Esophagus muscularis mucosa (tissue), 4 donors: ENCODE measurements at regions not wholly inside any gene's neighbourhood (a gene's known extent, or its start where the extent isn't known, plus 50 kb on each side); places are given as distances from the start of the nearest gene placed in this dataset.
"Not testable (repeated sequence)": the region's sequence is repeated elsewhere in the genome, so short reads cannot be mapped to it uniquely, and the experiment has no call there.

Source experiments
- DNase-seq: peaks from one replicate; pipeline ENCODE4 v3.0.0-alpha.2; 2017; ENCODE audit errors: extremely low spot score
- H3K27ac ChIP-seq, 4 donors: fragments of 200-600 bp; sonication (generic); replicated peaks in 1 of 4; 1 replicate in 3 of 4; 2 replicates in 1 of 4; pipeline ENCODE4 v1.5.1; 2016 to 2019; ENCODE audit warnings: mild to moderate bottlenecking in 1 of 4
- H3K27me3 ChIP-seq, 4 donors: fragments of 200-600 bp; sonication (generic); one replicate each; pipeline versions ENCODE4 v1.5.1 to v1.6.0; 2016 to 2019
- H3K36me3 ChIP-seq, 4 donors: fragments of 200-600 bp; sonication (generic); one replicate each; pipeline ENCODE4 v1.5.1; 2016 to 2019
- H3K4me1 ChIP-seq, 4 donors: fragments of 200-600 bp; sonication (generic); one replicate each; pipeline ENCODE4 v1.5.1; 2016 to 2019
- H3K4me3 ChIP-seq, 4 donors: fragments of 200-600 bp; sonication (generic); 1 replicate in 2 of 4; 2 replicates in 2 of 4; pipeline ENCODE4 v1.5.1; 2016 to 2019; ENCODE audit warnings: mild to moderate bottlenecking in 4 of 4, moderate library complexity in 1 of 4
- H3K9me3 ChIP-seq, 4 donors: fragments of 200-600 bp; sonication (generic); 1 replicate in 3 of 4; 2 replicates in 1 of 4; pipeline ENCODE4 v1.5.1; 2016 to 2019
- CTCF ChIP-seq, 3 experiments: fragments of 200-600 bp in 2 of 3; fragments of 450-650 bp in 1 of 3; sonication (generic) in 2 of 3; IDR thresholded peaks; one replicate each; pipeline ENCODE4 v1.5.1; 2017 to 2019; ENCODE audit warnings: antibody characterized with exemption in 3 of 3, mild to moderate bottlenecking in 2 of 3, moderate library complexity in 1 of 3
- EP300 ChIP-seq: sonication (generic); formaldehyde crosslinking; IDR thresholded peaks from one replicate; pipeline ENCODE4 v1.6.1; 2017; ENCODE audit warnings: antibody characterized with exemption
- POLR2A ChIP-seq: fragments of 450-650 bp; IDR thresholded peaks from one replicate; pipeline ENCODE4 v1.6.1; 2017; ENCODE audit warnings: antibody characterized with exemption, moderate library complexity, mild to moderate bottlenecking, low read depth
- POLR2AphosphoS5 ChIP-seq, 2 donors: sonication (generic); formaldehyde crosslinking; IDR thresholded peaks; one replicate each; pipeline ENCODE4 v1.6.1; 2017; ENCODE audit warnings: antibody characterized with exemption in 2 of 2
- WGBS: methylation state at CpG from one replicate; pipeline ENCODE4 v1.1.5; 2018; 5-methylcytosine and 5-hydroxymethylcytosine counted together
- intact Hi-C: fragments of 100-400 bp; cut with DNase I; formaldehyde crosslinking; loops from one replicate; pipeline ENCODE4 v1.15.1; 2023

GRCh38 chr9:106039151-106039935 is 345.0 kb downstream of the TMEM38B start:
- intact Hi-C loops, result no loop called here
- 89% methylated on average over 5 of the region's 5 CpGs for WGBS
- no peak overlapping the region for H3K4me3 ChIP-seq
- no peaks in the 10 kb centered on the region for H3K9me3 ChIP-seq
- H3K4me1 ChIP-seq, result peaks cover 0 to 16% (median 6%) of the 10 kb centered on the region in 4 donors
- no peaks in the 10 kb centered on the region for H3K36me3 ChIP-seq
- H3K27me3 ChIP-seq, result no peaks in the 10 kb centered on the region
- DNase-seq, result no peak
- TF ChIP-seq POLR2AphosphoS5 (IDR thresholded peaks at IDR 0.05) (no peak), POLR2A (no peak), CTCF (IDR thresholded peaks at IDR 0.05) (no peak), EP300 (no peak)
- no peak overlapping the region for H3K27ac ChIP-seq

- H3K9me3 ChIP-seq, intact Hi-C loops, H3K27ac ChIP-seq, H3K36me3 ChIP-seq, H3K4me3 ChIP-seq, DNase-seq, H3K27me3 ChIP-seq: not testable (repeated sequence)
- 92% methylated on average over 1 of the region's 1 CpG for WGBS
- peaks cover 0 to 16% (median 6%) of the 10 kb centered on the region in 4 donors for H3K4me1 ChIP-seq
Observed at GRCh38 chr9:106041920-106042319, 347.6 kb downstream of the TMEM38B start.

GRCh38 chr9:106051545-106051944 is 357.2 kb downstream of the TMEM38B start:
- H3K27ac ChIP-seq, result no peak overlapping the region
- 84% methylated on average over 3 of the region's 3 CpGs for WGBS
- DNase-seq, result no peak
- no peak for TF ChIP-seq POLR2A
- TF ChIP-seq CTCF (IDR thresholded peaks at IDR 0.05), result no peak
- no peak for TF ChIP-seq POLR2AphosphoS5 (IDR thresholded peaks at IDR 0.05)
- TF ChIP-seq EP300, result no peak
- H3K9me3 ChIP-seq, result peaks cover 0 to 13% (median 7%) of the 10 kb centered on the region in 4 donors
- intact Hi-C loops, result no loop called here
- no peak overlapping the region for H3K4me3 ChIP-seq
- H3K36me3 ChIP-seq, result no peaks in the 10 kb centered on the region
- no peaks in the 10 kb centered on the region for H3K27me3 ChIP-seq
- no peaks in the 10 kb centered on the region for H3K4me1 ChIP-seq

- TF ChIP-seq POLR2A, result no peak
- no peak for TF ChIP-seq EP300
- TF ChIP-seq POLR2AphosphoS5 (IDR thresholded peaks at IDR 0.05), result no peak
- no peak for TF ChIP-seq CTCF (IDR thresholded peaks at IDR 0.05)
Observed at GRCh38 chr9:106052166-106052565, 357.8 kb downstream of the TMEM38B start.

GRCh38 chr9:106052735-106053134 is 358.4 kb downstream of the TMEM38B start:
- H3K36me3 ChIP-seq, result no peaks in the 10 kb centered on the region
- WGBS, result 61% methylated on average over 2 of the region's 2 CpGs

More at GRCh38 chr9:106052166-106052565, 357.8 kb downstream of the TMEM38B start:
- intact Hi-C loops, result no loop called here
- no peak overlapping the region for H3K27ac ChIP-seq
- peaks cover 0 to 7% (median under 1%) of the 10 kb centered on the region in 4 donors for H3K9me3 ChIP-seq
- DNase-seq, result no peak
- H3K36me3 ChIP-seq, result no peaks in the 10 kb centered on the region
- H3K4me3 ChIP-seq, result no peak overlapping the region
- WGBS, result 64% methylated on average over 2 of the region's 2 CpGs
- no peaks in the 10 kb centered on the region for H3K4me1 ChIP-seq
- no peaks in the 10 kb centered on the region for H3K27me3 ChIP-seq

More at GRCh38 chr9:106052735-106053134, 358.4 kb downstream of the TMEM38B start:
- Histone ChIP-seq H3K4me1 (no peaks in the 10 kb centered on the region), H3K9me3 (peaks cover 0 to 4% (median 0%) of the 10 kb centered on the region in 4 donors), H3K27me3 (no peaks in the 10 kb centered on the region), H3K4me3 (no peak overlapping the region), H3K27ac (no peak overlapping the region)
- DNase-seq, result no peak
- intact Hi-C loops, result no loop called here
- TF ChIP-seq POLR2A (no peak), EP300 (no peak), CTCF (IDR thresholded peaks at IDR 0.05) (no peak), POLR2AphosphoS5 (IDR thresholded peaks at IDR 0.05) (no peak)
